H9 (cell line): ENCODE measurements at regions not wholly inside any gene's neighbourhood (a gene's known extent, or its start where the extent isn't known, plus 50 kb on each side); places are given as distances from the start of the nearest gene placed in this dataset.

Experiments
- DNase-seq: peaks from one replicate; pipeline ENCODE4 v3.0.0-alpha.2; 2017
- H2AFZ ChIP-seq: one replicate; pipeline ENCODE4 v1.6.1; 2013; ENCODE audit warnings: mild to moderate bottlenecking, low read length, control low read depth, moderate library complexity
- H2AK5ac ChIP-seq: 2 replicates; pipeline ENCODE4 v1.6.1; 2013; ENCODE audit warnings: low read length, control low read depth, mixed read lengths; ENCODE audit not compliant: insufficient read length
- H2BK120ac ChIP-seq: one replicate; pipeline ENCODE4 v1.6.1; 2013; ENCODE audit warnings: low read depth, mild to moderate bottlenecking, low read length, control low read depth, inconsistent platforms; ENCODE audit not compliant: poor library complexity, severe bottlenecking
- H2BK12ac ChIP-seq: 2 replicates; pipeline ENCODE4 v1.6.1; 2013; ENCODE audit warnings: low read length, control low read depth, mixed read lengths, low read depth; ENCODE audit not compliant: insufficient read length
- H2BK15ac ChIP-seq: 2 replicates; pipeline ENCODE4 v1.6.1; 2013; ENCODE audit warnings: low read depth, low read length, control low read depth
- H2BK20ac ChIP-seq: one replicate; pipeline ENCODE4 v1.6.1; 2013; ENCODE audit warnings: low read depth, mild to moderate bottlenecking, low read length, control low read depth, inconsistent platforms; ENCODE audit not compliant: poor library complexity, severe bottlenecking
- H2BK5ac ChIP-seq: 2 replicates; pipeline ENCODE4 v1.6.1; 2013; ENCODE audit warnings: low read length, control low read depth, mixed read lengths; ENCODE audit not compliant: insufficient read length
- H3K14ac ChIP-seq: 2 replicates; pipeline ENCODE4 v1.6.1; 2013; ENCODE audit warnings: low read length, control low read depth; ENCODE audit not compliant: insufficient read depth
- H3K18ac ChIP-seq: 2 replicates; pipeline ENCODE4 v1.6.1; 2013; ENCODE audit warnings: low read depth, mild to moderate bottlenecking, mixed read lengths, low read length, control low read depth; ENCODE audit not compliant: insufficient read length
- H3K23ac ChIP-seq: 2 replicates; pipeline ENCODE4 v1.6.1; 2013; ENCODE audit warnings: low read length, control low read depth, mixed read lengths, low read depth; ENCODE audit not compliant: insufficient read length
- H3K23me2 ChIP-seq: 2 replicates; pipeline ENCODE4 v1.6.1; 2013; ENCODE audit warnings: low read depth, mild to moderate bottlenecking, mixed read lengths, low read length, control low read depth; ENCODE audit not compliant: insufficient read length, poor library complexity, severe bottlenecking
- H3K27ac ChIP-seq: 2 replicates; pipeline ENCODE4 v1.5.1; 2013; ENCODE audit warnings: low read length, control low read depth, mixed read lengths, low read depth; ENCODE audit not compliant: insufficient read length
- H3K27me3 ChIP-seq: 2 replicates; pipeline ENCODE4 v1.6.1; 2013; ENCODE audit warnings: low read length, control low read depth, inconsistent platforms; ENCODE audit not compliant: insufficient read depth
- H3K4ac ChIP-seq: 2 replicates; pipeline ENCODE4 v1.6.1; 2013; ENCODE audit warnings: low read depth, mild to moderate bottlenecking, control low read depth, inconsistent platforms, low read length, moderate library complexity
- H3K4me1 ChIP-seq: 2 replicates; pipeline ENCODE4 v1.6.1; 2013; ENCODE audit warnings: low read length, control low read depth, inconsistent platforms; ENCODE audit not compliant: insufficient read depth
- H3K4me2 ChIP-seq: 2 replicates; pipeline ENCODE4 v1.6.1; 2013; ENCODE audit warnings: low read length, control low read depth, mixed read lengths; ENCODE audit not compliant: insufficient read length, insufficient read depth
- H3K56ac ChIP-seq: 2 replicates; pipeline ENCODE4 v1.6.1; 2013; ENCODE audit warnings: low read depth, mild to moderate bottlenecking, mixed read lengths, low read length, control low read depth; ENCODE audit not compliant: insufficient read length
- H3K79me1 ChIP-seq: 2 replicates; pipeline ENCODE4 v1.6.1; 2013; ENCODE audit warnings: low read depth, mild to moderate bottlenecking, moderate library complexity, low read length, control low read depth, inconsistent platforms; ENCODE audit not compliant: insufficient read depth, poor library complexity, severe bottlenecking
- H3K79me2 ChIP-seq: 2 replicates; pipeline ENCODE4 v1.6.1; 2013; ENCODE audit warnings: low read length, control low read depth, inconsistent platforms; ENCODE audit not compliant: insufficient read depth
- H3K9ac ChIP-seq: 2 replicates; pipeline ENCODE4 v1.6.1; 2013; ENCODE audit warnings: low read length, control low read depth, mixed read lengths; ENCODE audit not compliant: insufficient read length; ENCODE audit errors: extremely low read depth
- H3K9me3 ChIP-seq: one replicate; pipeline ENCODE4 v1.6.1; 2013; ENCODE audit warnings: low read depth, low read length, inconsistent platforms; ENCODE audit not compliant: control insufficient read depth
- H3T11ph ChIP-seq: one replicate; pipeline ENCODE4 v1.6.1; 2013; ENCODE audit warnings: mild to moderate bottlenecking, low read length, control low read depth, inconsistent platforms
- H4K20me1 ChIP-seq: one replicate; pipeline ENCODE4 v1.6.1; 2013; ENCODE audit not compliant: control insufficient read depth, insufficient read length, insufficient read depth
- H4K5ac ChIP-seq: 2 replicates; pipeline ENCODE4 v1.6.1; 2013; ENCODE audit warnings: low read depth, mild to moderate bottlenecking, mixed read lengths, low read length, control low read depth; ENCODE audit not compliant: insufficient read length
- H4K8ac ChIP-seq: replicated peaks from 2 replicates; pipeline ENCODE4 v1.6.1; 2013; ENCODE audit warnings: low read length, control low read depth, mixed read lengths, low read depth; ENCODE audit not compliant: insufficient read length
- H4K91ac ChIP-seq: 2 replicates; pipeline ENCODE4 v1.6.1; 2013; ENCODE audit warnings: low read depth, mild to moderate bottlenecking, moderate library complexity, mixed read lengths, low read length, control low read depth; ENCODE audit not compliant: insufficient read length
- H3K27ac Mint-ChIP-seq, 3 experiments: 2 replicates in 2 of 3; 3 replicates in 1 of 3; pipeline ENCODE4 v1.8.0; 2020 to 2021; ENCODE audit warnings: mixed read lengths in 3 of 3, mild to moderate bottlenecking in 1 of 3, moderate library complexity in 1 of 3
- H3K27me3 Mint-ChIP-seq: 2 replicates; pipeline ENCODE4 v1.8.0; 2021; ENCODE audit warnings: low read depth, mild to moderate bottlenecking, moderate library complexity, mixed read lengths
- H3K36me3 Mint-ChIP-seq, 3 experiments: 2 replicates in 2 of 3; 3 replicates in 1 of 3; pipeline ENCODE4 v1.8.0; 2020 to 2021; ENCODE audit warnings: low read depth in 3 of 3, mixed read lengths in 3 of 3; ENCODE audit not compliant: insufficient read depth in 1 of 3
- H3K4me1 Mint-ChIP-seq, 2 experiments: 2 replicates each; pipeline ENCODE4 v1.8.0; 2020; ENCODE audit warnings: mixed read lengths in 2 of 2
- H3K4me3 Mint-ChIP-seq, 2 experiments: 2 replicates in 1 of 2; 3 replicates in 1 of 2; pipeline ENCODE4 v1.8.0; 2020 to 2021; ENCODE audit warnings: mild to moderate bottlenecking in 2 of 2, mixed read lengths in 2 of 2, moderate library complexity in 1 of 2
- H3K9me3 Mint-ChIP-seq, 2 experiments: 2 replicates in 1 of 2; 3 replicates in 1 of 2; pipeline ENCODE4 v1.8.0; 2020; ENCODE audit warnings: mild to moderate bottlenecking in 2 of 2, mixed read lengths in 2 of 2, moderate library complexity in 1 of 2
- CTCF ChIP-seq: fragments of 200-600 bp; sonication (generic); conservative IDR thresholded peaks from 3 replicates; pipeline ENCODE4 v1.8.0; 2021; ENCODE audit warnings: antibody characterized with exemption, mild to moderate bottlenecking
- WGBS: extraction: QIAGEN DNeasy Blood & Tissue Kit; methylation state at CpG from one replicate; pipeline ENCODE4 v1.1.7; 2013; ENCODE audit warnings: missing lambda C conversion rate, low lambda C conversion rate, mixed read lengths; ENCODE audit not compliant: insufficient read length; ENCODE audit errors: extremely low coverage; 5-methylcytosine and 5-hydroxymethylcytosine counted together

- Histone ChIP-seq H2BK5ac (no peak overlapping the region), H4K8ac (no peak overlapping the region), H3K79me2 (no peaks in the 10 kb centered on the region), H3K4me2 (no peak overlapping the region), H3K18ac (no peak overlapping the region), H2BK12ac (no peak overlapping the region), H3K4ac (no peak overlapping the region), H4K91ac (no peak overlapping the region), H2AK5ac (no peak overlapping the region), H3K23ac (no peak overlapping the region), H3K27ac (no peak overlapping the region), H2BK15ac (no peak overlapping the region), H3T11ph (no peak overlapping the region), H3K79me1 (no peaks in the 10 kb centered on the region), H3K9ac (no peak overlapping the region), H2BK120ac (no peak overlapping the region), H3K9me3 (no peaks in the 10 kb centered on the region), H3K14ac (no peak overlapping the region), H2AFZ (no peak overlapping the region), H3K23me2 (no peaks in the 10 kb centered on the region), H2BK20ac (no peak overlapping the region), H4K20me1 (no peaks in the 10 kb centered on the region), H4K5ac (no peak overlapping the region), H3K4me1 (peaks cover 4% of the 10 kb centered on the region), H3K27me3 (no peaks in the 10 kb centered on the region), H3K56ac (no peak overlapping the region)
- no peak for DNase-seq
- TF ChIP-seq CTCF = no peak
- no peak overlapping the region for H3K27ac Mint-ChIP-seq
- H3K36me3 Mint-ChIP-seq = no peaks in the 10 kb centered on the region
- no peaks in the 10 kb centered on the region for H3K27me3 Mint-ChIP-seq
- WGBS = no CpG with 5 or more reads among the region's 7 CpGs
- peaks cover 21 to 22% of the 10 kb centered on the region in 2 experiments for H3K4me1 Mint-ChIP-seq
- H3K4me3 Mint-ChIP-seq = no peak overlapping the region
- no peaks in the 10 kb centered on the region for H3K9me3 Mint-ChIP-seq
Measured at GRCh38 chr20:2231701-2232100, 64.1 kb upstream of the TGM3 start.
